Spleen (tissue), 11 donors: ENCODE measurements at regions not wholly inside any gene's neighbourhood (a gene's known extent, or its start where the extent isn't known, plus 50 kb on each side); places are given as distances from the start of the nearest gene placed in this dataset.

Experiments
- DNase-seq: peaks from one replicate; pipeline ENCODE4 v3.0.0-alpha.2; 2020
- H3K27ac ChIP-seq, 8 donors: fragments of 200-600 bp; sonication (generic) in 7 of 8; 1 replicate in 4 of 8; 2 replicates in 4 of 8; pipeline versions ENCODE4 v1.5.0 to v1.8.0; 2016 to 2021; ENCODE audit warnings: inconsistent platforms in 4 of 8, mild to moderate bottlenecking in 4 of 8, moderate library complexity in 1 of 8
- H3K27me3 ChIP-seq, 7 donors: fragments of 200-600 bp; sonication (generic) in 6 of 7; replicated peaks in 1 of 7; 1 replicate in 4 of 7; 2 replicates in 3 of 7; pipeline versions ENCODE4 v1.5.0 to v1.8.0; 2016 to 2021; ENCODE audit warnings: inconsistent platforms in 3 of 7, mild to moderate bottlenecking in 1 of 7
- H3K36me3 ChIP-seq, 6 donors: fragments of 200-600 bp; sonication (generic) in 5 of 6; 1 replicate in 4 of 6; 2 replicates in 2 of 6; pipeline versions ENCODE4 v1.5.0 to v1.8.0; 2016 to 2021; ENCODE audit warnings: inconsistent platforms in 2 of 6
- H3K4me1 ChIP-seq, 6 donors: fragments of 200-600 bp; sonication (generic) in 5 of 6; 1 replicate in 3 of 6; 2 replicates in 3 of 6; pipeline versions ENCODE4 v1.5.0 to v1.8.0; 2016 to 2021; ENCODE audit warnings: inconsistent platforms in 3 of 6
- H3K4me3 ChIP-seq, 8 donors: fragments of 200-600 bp; sonication (generic) in 7 of 8; 1 replicate in 4 of 8; 2 replicates in 4 of 8; pipeline versions ENCODE4 v1.5.0 to v1.8.0; 2016 to 2021; ENCODE audit warnings: inconsistent platforms in 4 of 8, mild to moderate bottlenecking in 4 of 8, moderate library complexity in 2 of 8
- H3K9me3 ChIP-seq, 8 donors: fragments of 200-600 bp; sonication (generic) in 7 of 8; 1 replicate in 4 of 8; 2 replicates in 4 of 8; pipeline versions ENCODE4 v1.5.0 to v1.8.0; 2016 to 2021; ENCODE audit warnings: inconsistent platforms in 4 of 8
- POLR2A ChIP-seq, 3 donors: fragments of 450-650 bp; IDR thresholded peaks; one replicate each; pipeline ENCODE4 v1.5.1; 2017; ENCODE audit warnings: antibody characterized with exemption in 3 of 3, mild to moderate bottlenecking in 1 of 3
- POLR2AphosphoS5 ChIP-seq, 3 donors: sonication (generic); formaldehyde crosslinking; IDR thresholded peaks; one replicate each; pipeline ENCODE4 v1.5.1; 2017; ENCODE audit warnings: antibody characterized with exemption in 3 of 3
- WGBS, 5 donors: extraction: QIAGEN DNeasy Blood & Tissue Kit in 3 of 5; methylation state at CpG; one replicate each; pipeline versions ENCODE4 v1.1.5 to v1.1.7; 2013 to 2018; 5-methylcytosine and 5-hydroxymethylcytosine counted together
- intact Hi-C: fragments of 100-400 bp; cut with DNase I; formaldehyde crosslinking; loops from one replicate; pipeline ENCODE4 v1.15.0; 2023; ENCODE audit warnings: low total_unique reads
- TF ChIP-seq, protein P1 (sequence below), 11 experiments: fragments of 200-600 bp in 7 of 11; fragments of 450-650 bp in 4 of 11; sonication (generic) in 4 of 11; IDR thresholded peaks in 8 of 11; conservative IDR thresholded peaks in 3 of 11; 1 replicate in 7 of 11; 2 replicates in 4 of 11; pipeline versions ENCODE4 v1.4.0 to v1.8.0; 2016 to 2021; ENCODE audit warnings: antibody characterized with exemption in 11 of 11, inconsistent platforms in 4 of 11, mild to moderate bottlenecking in 1 of 11
- donor health status: healthy with polysubstance abuse.
- donor health status: DM: no; HTN: no; CAD: no; lungs with moderate emphysema.
- donor health status: DM: no; HTN: no; CAD: no.
- donor health status: Bipolar disorder and iron deficiency.
- donor health status: healthy.
- donor health status: DM: no; HTN: no; CAD: no.
- donor health status: DM: yes; HTN: yes; CAD: no.

DNA sequence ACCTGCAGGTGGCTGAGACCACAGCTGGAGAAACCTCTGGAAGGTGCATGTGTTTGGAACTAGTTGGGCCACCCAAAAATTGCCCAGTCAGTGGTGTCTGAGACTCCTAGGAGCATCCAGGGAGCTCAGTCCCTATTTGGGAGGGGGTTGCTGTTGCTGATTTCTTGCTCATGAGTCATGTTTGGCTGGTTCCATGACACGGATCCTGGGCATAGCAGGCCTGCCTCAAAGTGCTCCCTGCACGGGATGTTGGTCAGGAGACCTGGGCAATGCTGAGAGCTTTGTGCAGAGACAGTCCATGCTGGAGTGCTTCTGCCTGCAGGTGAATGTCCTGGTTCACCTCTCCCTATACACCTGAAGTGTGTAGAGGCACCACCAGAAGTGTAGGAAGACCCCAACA, 194.2 kb downstream of the GLI2 start:
- intact Hi-C loops: no loop called here
- H3K27me3 ChIP-seq: no peaks in the 10 kb centered on the region
- DNase-seq: no peak
- H3K27ac ChIP-seq: no peak overlapping the region
- no peak overlapping the region for H3K4me3 ChIP-seq
- H3K9me3 ChIP-seq: peaks cover 0 to 9% (median 0%) of the 10 kb centered on the region in 8 donors
- peaks cover 0 to 9% (median 0%) of the 10 kb centered on the region in 6 donors for H3K4me1 ChIP-seq
- TF ChIP-seq, protein P1, sequence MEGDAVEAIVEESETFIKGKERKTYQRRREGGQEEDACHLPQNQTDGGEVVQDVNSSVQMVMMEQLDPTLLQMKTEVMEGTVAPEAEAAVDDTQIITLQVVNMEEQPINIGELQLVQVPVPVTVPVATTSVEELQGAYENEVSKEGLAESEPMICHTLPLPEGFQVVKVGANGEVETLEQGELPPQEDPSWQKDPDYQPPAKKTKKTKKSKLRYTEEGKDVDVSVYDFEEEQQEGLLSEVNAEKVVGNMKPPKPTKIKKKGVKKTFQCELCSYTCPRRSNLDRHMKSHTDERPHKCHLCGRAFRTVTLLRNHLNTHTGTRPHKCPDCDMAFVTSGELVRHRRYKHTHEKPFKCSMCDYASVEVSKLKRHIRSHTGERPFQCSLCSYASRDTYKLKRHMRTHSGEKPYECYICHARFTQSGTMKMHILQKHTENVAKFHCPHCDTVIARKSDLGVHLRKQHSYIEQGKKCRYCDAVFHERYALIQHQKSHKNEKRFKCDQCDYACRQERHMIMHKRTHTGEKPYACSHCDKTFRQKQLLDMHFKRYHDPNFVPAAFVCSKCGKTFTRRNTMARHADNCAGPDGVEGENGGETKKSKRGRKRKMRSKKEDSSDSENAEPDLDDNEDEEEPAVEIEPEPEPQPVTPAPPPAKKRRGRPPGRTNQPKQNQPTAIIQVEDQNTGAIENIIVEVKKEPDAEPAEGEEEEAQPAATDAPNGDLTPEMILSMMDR (IDR thresholded peaks at IDR 0.05 in 8 of 11, conservative IDR thresholded peaks at IDR 0.05 in 3 of 11): no peak
- TF ChIP-seq POLR2A (IDR thresholded peaks at IDR 0.05) (no peak), POLR2AphosphoS5 (IDR thresholded peaks at IDR 0.05) (no peak)
- no peaks in the 10 kb centered on the region for H3K36me3 ChIP-seq
- WGBS, 5 donors: 86 to 97% (median 93%) methylated on average over 2 of the region's 2 CpGs; no CpG with 5 or more reads in 1 of the 5 donors

DNA sequence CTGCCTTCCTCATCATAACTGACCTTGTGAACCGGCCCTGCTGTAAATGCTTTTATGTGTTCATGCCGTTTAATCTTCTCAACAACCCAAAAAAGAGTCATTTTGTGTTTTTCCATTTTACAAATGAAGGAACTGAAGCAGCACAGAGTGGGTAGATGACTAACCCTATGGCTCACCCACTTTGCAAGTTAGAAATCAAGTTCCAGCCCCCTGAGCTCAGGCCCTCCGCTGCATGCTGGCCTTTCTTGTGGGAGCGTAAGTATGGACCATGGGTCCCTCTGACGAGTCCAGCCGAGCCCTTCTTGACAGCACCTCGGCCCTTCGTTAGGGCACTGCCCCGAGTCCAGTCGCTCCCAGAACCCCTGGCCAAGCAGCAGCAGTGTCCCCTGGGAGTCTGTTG, 194.6 kb downstream of the GLI2 start:
- intact Hi-C loops: no loop called here
- Histone ChIP-seq H3K4me1 (peaks cover 0 to 11% (median 2%) of the 10 kb centered on the region in 6 donors), H3K36me3 (no peaks in the 10 kb centered on the region), H3K9me3 (peaks cover 0 to 9% (median 0%) of the 10 kb centered on the region in 8 donors), H3K27me3 (peaks cover 0 to 3% (median 0%) of the 10 kb centered on the region in 7 donors), H3K27ac (no peak overlapping the region), H3K4me3 (no peak overlapping the region)
- TF ChIP-seq, protein P1 (IDR thresholded peaks at IDR 0.05 in 8 of 11, conservative IDR thresholded peaks at IDR 0.05 in 3 of 11): no peak
- TF ChIP-seq POLR2AphosphoS5 (IDR thresholded peaks at IDR 0.05) (no peak), POLR2A (IDR thresholded peaks at IDR 0.05) (no peak)
- DNase-seq: no peak
- WGBS, 5 donors: 81 to 93% (median 92%) methylated on average over 10 of the region's 10 CpGs

DNA sequence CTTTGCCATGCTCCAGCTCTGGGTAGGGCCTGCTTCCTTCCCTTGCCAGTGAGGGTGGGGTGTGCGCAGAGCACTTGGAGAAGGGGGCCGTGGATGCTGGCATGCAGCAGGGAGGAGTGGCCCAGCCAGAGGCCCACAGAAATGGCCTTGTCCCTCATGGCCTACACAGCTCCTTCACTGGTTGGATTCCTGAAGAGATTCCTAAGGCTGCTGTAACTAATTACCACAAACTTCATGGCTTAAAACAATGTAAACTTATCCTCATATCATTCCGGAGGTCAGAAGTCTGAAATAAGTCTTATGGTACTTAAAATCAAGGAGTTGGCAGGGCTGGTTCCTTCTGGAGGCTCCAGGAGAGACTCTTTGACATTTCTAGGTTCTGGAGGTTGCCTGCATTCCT, 195.2 kb downstream of the GLI2 start:
- intact Hi-C loops: no loop called here
- TF ChIP-seq POLR2A (IDR thresholded peaks at IDR 0.05) (no peak), POLR2AphosphoS5 (IDR thresholded peaks at IDR 0.05) (no peak)
- TF ChIP-seq, protein P1 (IDR thresholded peaks at IDR 0.05 in 8 of 11, conservative IDR thresholded peaks at IDR 0.05 in 3 of 11): no peak
- DNase-seq: no peak
- 89 to 97% (median 92%) methylated on average over 3 of the region's 3 CpGs for WGBS, 5 donors
- Histone ChIP-seq H3K9me3 (peaks cover 0 to 9% (median 0%) of the 10 kb centered on the region in 8 donors), H3K36me3 (no peaks in the 10 kb centered on the region), H3K27ac (no peak overlapping the region), H3K4me1 (peaks cover 0 to 15% (median 3%) of the 10 kb centered on the region in 6 donors), H3K4me3 (no peak overlapping the region), H3K27me3 (peaks cover 0 to 5% (median 0%) of the 10 kb centered on the region in 7 donors)

DNA sequence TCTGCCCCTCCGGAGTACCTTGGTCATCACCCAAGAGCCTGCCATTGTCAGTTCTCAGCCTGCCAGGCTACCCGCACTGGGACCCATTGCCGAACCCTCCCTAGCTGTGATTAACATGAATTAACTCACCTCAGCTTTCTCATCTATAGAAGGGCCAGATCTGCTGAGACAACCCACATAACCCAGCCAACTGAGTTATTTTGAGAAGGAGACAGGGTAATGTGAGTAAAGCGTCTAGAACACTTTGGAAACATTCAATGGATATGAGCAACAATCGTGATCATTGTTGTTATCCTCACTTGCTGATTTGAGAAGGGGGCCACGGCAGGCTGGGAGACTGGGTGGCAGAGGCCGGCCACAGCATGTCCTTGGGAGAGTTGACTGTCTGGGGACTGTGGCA, 196.8 kb downstream of the GLI2 start:
- Histone ChIP-seq H3K36me3 (no peaks in the 10 kb centered on the region), H3K9me3 (peaks cover 0 to 9% (median 0%) of the 10 kb centered on the region in 8 donors), H3K27me3 (peaks cover 0 to 5% (median 0%) of the 10 kb centered on the region in 7 donors), H3K4me1 (peaks cover 0 to 24% (median 3%) of the 10 kb centered on the region in 6 donors), H3K27ac (no peak overlapping the region), H3K4me3 (no peak overlapping the region)
- intact Hi-C loops: no loop called here
- DNase-seq: no peak
- TF ChIP-seq, protein P1 (IDR thresholded peaks at IDR 0.05 in 8 of 11, conservative IDR thresholded peaks at IDR 0.05 in 3 of 11): no peak
- no peak for TF ChIP-seq POLR2AphosphoS5 (IDR thresholded peaks at IDR 0.05)
- TF ChIP-seq POLR2A (IDR thresholded peaks at IDR 0.05): no peak
- WGBS, 5 donors: 87 to 96% (median 91%) methylated on average over 7 of the region's 7 CpGs
